GM21723 (cell line): ENCODE measurements at regions not wholly inside any gene's neighbourhood (a gene's known extent, or its start where the extent isn't known, plus 50 kb on each side); places are given as distances from the start of the nearest gene placed in this dataset.
"Not testable (repeated sequence)": the region's sequence is repeated elsewhere in the genome, so short reads cannot be mapped to it uniquely, and the experiment has no call there.

Source experiments
- ATAC-seq: cut with Tn5 transposase; IDR thresholded peaks from one replicate; pipeline ENCODE4 v1.9.1; 2021; ENCODE audit warnings: mild to moderate bottlenecking, moderate library complexity; ENCODE audit not compliant: unreplicated experiment

GRCh38 chr5:107012371-107012770, 658.4 kb downstream of the EFNA5 start:
- no peak for ATAC-seq

- no peak for ATAC-seq
Observed at GRCh38 chr5:107011605-107012004, 659.1 kb downstream of the EFNA5 start.

GRCh38 chr5:107010060-107010459, 660.7 kb downstream of the EFNA5 start:
- no peak for ATAC-seq

GRCh38 chr5:107005653-107006052, 665.1 kb downstream of the EFNA5 start:
- no peak for ATAC-seq

- no peak for ATAC-seq
Observed at GRCh38 chr5:107005161-107005560, 665.6 kb downstream of the EFNA5 start.

GRCh38 chr5:107002115-107002514, 668.6 kb downstream of the EFNA5 start:
- ATAC-seq = no peak

GRCh38 chr5:106999506-106999905, 671.2 kb downstream of the EFNA5 start:
- ATAC-seq = not testable (repeated sequence)

- ATAC-seq = no peak
Observed at GRCh38 chr5:106986006-106986405, 684.7 kb downstream of the EFNA5 start.

GRCh38 chr5:106985174-106985573, 685.6 kb downstream of the EFNA5 start:
- no peak for ATAC-seq

- ATAC-seq = not testable (repeated sequence)
Observed at GRCh38 chr5:106979178-106979577, 691.6 kb downstream of the EFNA5 start.

- ATAC-seq = not testable (repeated sequence)
Observed at GRCh38 chr5:106978582-106979165, 692.1 kb downstream of the EFNA5 start.

- no peak for ATAC-seq
Observed at GRCh38 chr5:106976363-106976762, 694.4 kb downstream of the EFNA5 start.

GRCh38 chr5:106974272-106974671, 696.5 kb downstream of the EFNA5 start:
- no peak for ATAC-seq

- no peak for ATAC-seq
Observed at GRCh38 chr5:106966686-106967315, 703.9 kb downstream of the EFNA5 start.

- ATAC-seq = no peak
Observed at GRCh38 chr5:106964132-106964531, 706.6 kb downstream of the EFNA5 start.

GRCh38 chr5:106963630-106964029, 707.1 kb downstream of the EFNA5 start:
- ATAC-seq = no peak

- ATAC-seq = no peak
Observed at GRCh38 chr5:106962464-106963230, 708.1 kb downstream of the EFNA5 start.

- no peak for ATAC-seq
Observed at GRCh38 chr5:106959387-106959786, 711.4 kb downstream of the EFNA5 start.

GRCh38 chr5:106957336-106957735, 713.4 kb downstream of the EFNA5 start:
- ATAC-seq = no peak

- no peak for ATAC-seq
Observed at GRCh38 chr5:106956886-106957285, 713.9 kb downstream of the EFNA5 start.

GRCh38 chr5:106956187-106956586, 714.5 kb downstream of the EFNA5 start:
- ATAC-seq = no peak

- no peak for ATAC-seq
Observed at GRCh38 chr5:106940986-106941385, 729.8 kb downstream of the EFNA5 start.
